Fibroblast of gingiva (primary cell): ENCODE measurements at regions not wholly inside any gene's neighbourhood (a gene's known extent, or its start where the extent isn't known, plus 50 kb on each side); places are given as distances from the start of the nearest gene placed in this dataset.

Experiments
- DNase-seq: peaks from one replicate; pipeline ENCODE4 v3.0.0-alpha.2; 2011; ENCODE audit warnings: low read depth

- DNase-seq, result no peak
Observed at GRCh38 chr2:215619022-215619958, 183.4 kb upstream of the FN1 start.

- no peak for DNase-seq
Observed at GRCh38 chr2:215618145-215618544, 182.3 kb upstream of the FN1 start.

GRCh38 chr2:215617060-215617824, 181.4 kb upstream of the FN1 start:
- no peak for DNase-seq

- DNase-seq, result no peak
Observed at GRCh38 chr2:215615803-215616174, 179.9 kb upstream of the FN1 start.

GRCh38 chr2:215615067-215615802, 179.4 kb upstream of the FN1 start:
- no peak for DNase-seq

- no peak for DNase-seq
Observed at GRCh38 chr2:215614296-215614695, 178.4 kb upstream of the FN1 start.

GRCh38 chr2:215613888-215614287, 178.0 kb upstream of the FN1 start:
- no peak for DNase-seq

- DNase-seq, result no peak
Observed at GRCh38 chr2:215613280-215613679, 177.4 kb upstream of the FN1 start.

GRCh38 chr2:215612786-215613185, 176.9 kb upstream of the FN1 start:
- no peak for DNase-seq

GRCh38 chr2:215611609-215612386, 175.9 kb upstream of the FN1 start:
- no peak for DNase-seq

GRCh38 chr2:215609089-215610032, 173.5 kb upstream of the FN1 start:
- no peak for DNase-seq

- peak; percentile 56 for DNase-seq
Observed at GRCh38 chr2:215607766-215608165, 171.9 kb upstream of the FN1 start.

GRCh38 chr2:215606219-215606618, 170.4 kb upstream of the FN1 start:
- no peak for DNase-seq

GRCh38 chr2:215605214-215605613, 169.3 kb upstream of the FN1 start:
- DNase-seq, result no peak

- no peak for DNase-seq
Observed at GRCh38 chr2:215604606-215605005, 168.7 kb upstream of the FN1 start.

- DNase-seq, result no peak
Observed at GRCh38 chr2:215603440-215603839, 167.6 kb upstream of the FN1 start.

GRCh38 chr2:215602997-215603396, 167.1 kb upstream of the FN1 start:
- DNase-seq, result no peak

GRCh38 chr2:215601990-215602721, 166.3 kb upstream of the FN1 start:
- peak; percentile 42 for DNase-seq

GRCh38 chr2:215601526-215601925, 165.7 kb upstream of the FN1 start:
- DNase-seq, result no peak
